Epithelial cell of prostate (primary cell): ENCODE measurements at regions not wholly inside any gene's neighbourhood (a gene's known extent, or its start where the extent isn't known, plus 50 kb on each side); places are given as distances from the start of the nearest gene placed in this dataset.
"Not testable (repeated sequence)": the region's sequence is repeated elsewhere in the genome, so short reads cannot be mapped to it uniquely, and the experiment has no call there.

Experiments used
- DNase-seq: peaks from one replicate; pipeline ENCODE4 v3.0.0-alpha.2; 2011; ENCODE audit warnings: low read depth, low spot score
- H3K27ac ChIP-seq: fragments of 450-650 bp; 2 replicates; pipeline ENCODE4 v1.5.1; 2017; ENCODE audit warnings: mild to moderate bottlenecking

- DNase-seq, result no peak
- peak overlapping the region; percentile 90 for H3K27ac ChIP-seq
Measured at GRCh38 chr6:26172608-26172968, 85.4 kb downstream of the HFE start.

GRCh38 chr6:26173836-26174145 is 86.6 kb downstream of the HFE start:
- peak overlapping the region; percentile 90 for H3K27ac ChIP-seq
- DNase-seq, result no peak

- no peak overlapping the region for H3K27ac ChIP-seq
- no peak for DNase-seq
Measured at GRCh38 chr6:26175033-26175427, 87.8 kb downstream of the HFE start.

- DNase-seq, result no peak
- no peak overlapping the region for H3K27ac ChIP-seq
Measured at GRCh38 chr6:26175428-26176181, 88.4 kb downstream of the HFE start.

- no peak overlapping the region for H3K27ac ChIP-seq
- no peak for DNase-seq
Measured at GRCh38 chr6:26179675-26180074, 92.4 kb downstream of the HFE start.

DNA sequence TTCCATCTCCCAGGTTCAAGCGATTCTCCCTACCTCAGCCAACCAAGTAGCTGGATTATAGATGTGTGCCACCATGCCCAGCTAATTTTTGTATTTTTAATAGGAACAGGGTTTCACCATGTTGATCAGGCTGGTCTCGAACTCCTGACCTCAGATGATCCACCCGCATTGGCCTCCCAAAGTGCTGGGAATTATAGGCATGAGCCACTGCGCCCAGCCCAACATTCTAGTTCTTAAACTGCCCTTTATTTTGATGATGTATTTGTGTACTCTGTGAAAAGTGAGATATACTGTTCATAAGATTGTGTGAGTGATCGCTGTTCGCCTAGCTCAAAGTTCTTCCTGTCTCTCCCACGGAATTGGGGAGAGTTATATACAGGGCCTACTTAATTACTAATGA is 93.1 kb downstream of the HFE start:
- no peak for DNase-seq
- H3K27ac ChIP-seq, result no peak overlapping the region

DNA sequence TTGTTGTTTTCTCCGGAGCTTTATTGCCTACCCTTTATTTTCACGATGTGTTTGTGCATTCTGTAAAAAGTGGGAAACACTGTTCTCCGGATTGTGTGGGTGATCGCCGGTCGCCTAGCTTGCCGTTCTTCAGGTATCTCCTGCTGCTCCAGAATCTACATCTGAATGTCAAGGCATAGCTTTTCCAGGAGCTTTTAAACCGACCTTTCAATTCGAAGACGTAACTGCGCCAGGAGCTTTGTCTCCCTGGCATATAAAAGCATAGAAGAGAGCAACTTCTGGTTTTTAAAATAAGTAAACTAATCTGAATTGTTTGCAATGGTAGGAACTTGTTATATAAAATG is 96.0 kb downstream of the HFE start:
- peak overlapping the region; percentile 32 for H3K27ac ChIP-seq

GRCh38 chr6:26183581-26184366 is 96.5 kb downstream of the HFE start:
- H3K27ac ChIP-seq, result peak overlapping the region; percentile 32
- no peak for DNase-seq

More for the DNA sequence above, 96.0 kb downstream of the HFE start:
- no peak for DNase-seq

- peak overlapping the region; percentile 32 for H3K27ac ChIP-seq
Measured at GRCh38 chr6:26184367-26184891, 97.2 kb downstream of the HFE start.

DNA sequence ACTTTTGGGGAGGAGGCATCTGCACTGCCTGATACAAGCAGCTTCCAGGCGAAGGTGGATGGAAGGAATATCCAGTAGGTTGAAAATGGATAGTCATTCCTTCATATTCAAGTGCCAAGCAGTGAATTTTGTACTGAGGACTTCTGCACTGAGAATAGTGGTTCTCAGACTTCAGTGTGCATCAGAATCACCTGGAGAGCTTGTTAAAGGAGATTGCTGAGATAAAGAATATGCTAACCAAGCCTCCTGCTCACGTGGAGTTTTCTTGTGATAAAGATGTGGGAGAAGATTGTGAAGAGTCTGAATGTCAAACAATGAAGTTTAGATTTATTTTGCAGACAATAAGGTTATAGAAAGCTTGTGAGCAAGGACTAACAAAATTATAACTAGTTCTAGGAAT is 97.8 kb downstream of the HFE start:
- H3K27ac ChIP-seq, result no peak overlapping the region
- no peak for DNase-seq

More at GRCh38 chr6:26184367-26184891, 97.2 kb downstream of the HFE start:
- DNase-seq, result no peak

- H3K27ac ChIP-seq, result no peak overlapping the region
- DNase-seq, result no peak
Measured at GRCh38 chr6:26185802-26186201, 98.6 kb downstream of the HFE start.

DNA sequence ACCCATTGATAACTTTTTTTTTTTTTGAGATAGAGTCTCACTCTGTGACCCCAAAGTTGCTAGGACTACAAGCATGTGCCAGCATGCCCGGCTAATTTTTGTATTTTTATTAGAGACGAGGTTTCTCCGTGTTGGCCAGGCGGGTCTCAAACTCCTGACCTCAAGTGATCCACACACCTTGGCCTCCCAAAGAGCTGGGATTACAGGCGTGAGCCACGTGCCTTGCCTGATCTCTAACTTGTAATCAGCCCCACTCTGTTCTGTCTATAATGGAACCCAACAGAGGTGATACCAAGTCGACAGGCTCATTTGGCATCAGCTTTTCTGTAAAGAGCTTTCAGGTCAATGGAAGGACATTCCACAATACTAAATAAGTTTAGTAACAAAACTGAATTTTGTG is 99.4 kb downstream of the HFE start:
- H3K27ac ChIP-seq, result no peak overlapping the region
- DNase-seq, result no peak

- no peak for DNase-seq
- no peak overlapping the region for H3K27ac ChIP-seq
Measured at GRCh38 chr6:26187292-26187691, 100.1 kb downstream of the HFE start.

- DNase-seq, result no peak
- peak overlapping the region; percentile 59 for H3K27ac ChIP-seq
Measured at GRCh38 chr6:26187981-26188635, 100.9 kb downstream of the HFE start.

DNA sequence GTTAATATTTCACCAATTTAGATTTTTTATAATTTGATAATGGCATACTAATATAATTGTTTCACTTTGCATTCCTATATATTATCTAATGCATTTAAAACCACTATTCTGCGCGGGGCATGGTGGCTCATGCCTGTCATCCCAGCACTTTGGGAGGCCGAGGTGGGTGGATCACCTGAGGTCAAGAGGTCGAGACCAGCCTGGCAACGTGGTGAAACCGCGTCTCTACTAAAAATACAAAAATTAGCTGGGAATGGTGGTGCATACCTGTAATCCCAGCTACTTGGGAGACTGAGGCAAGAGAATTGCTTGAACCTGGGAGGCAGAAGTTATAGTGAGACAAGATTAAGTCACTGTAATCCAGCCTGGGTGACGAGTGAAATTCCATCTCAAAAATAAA is 104.3 kb downstream of the HFE start:
- DNase-seq, H3K27ac ChIP-seq: not testable (repeated sequence)

DNA sequence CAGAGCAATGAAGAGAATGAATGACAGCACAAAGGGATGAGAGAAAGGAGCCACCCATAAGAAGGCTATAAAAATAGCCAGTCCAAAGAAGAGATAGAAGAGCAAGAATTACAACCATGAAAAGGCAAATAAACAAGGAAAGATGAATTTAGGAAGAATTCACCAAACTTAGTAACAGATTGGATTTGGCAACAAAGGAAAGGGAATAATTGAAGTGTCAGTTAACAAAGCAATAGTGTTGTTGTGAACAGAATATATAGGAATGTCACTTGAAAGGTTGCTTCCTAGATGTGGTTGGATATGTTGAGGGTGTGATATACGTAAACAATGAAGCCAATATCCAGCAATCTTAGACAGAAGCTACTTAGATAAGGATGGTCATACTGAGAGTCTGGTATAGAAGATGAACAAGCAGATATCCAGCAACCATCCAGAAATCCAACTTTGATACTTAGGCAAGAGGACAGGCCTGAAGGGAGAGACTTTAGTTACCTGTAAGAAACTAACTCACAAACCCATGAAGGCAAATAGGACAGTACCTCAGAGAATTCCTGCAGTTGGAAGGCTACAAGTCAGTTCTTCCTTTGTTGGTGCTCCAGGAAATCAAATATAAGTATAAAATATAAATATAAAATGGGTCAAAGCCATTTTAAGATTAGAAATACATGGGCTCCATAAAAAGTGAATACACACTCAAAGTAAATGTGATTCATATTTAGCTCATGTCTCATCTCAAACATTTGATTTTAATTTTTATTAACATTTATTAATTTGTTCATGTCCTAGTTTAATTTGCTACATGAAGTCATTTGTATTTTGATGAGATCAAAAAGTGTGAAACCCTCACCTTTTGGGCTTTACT is 106.5 kb downstream of the HFE start:
- DNase-seq, result no peak
- no peak overlapping the region for H3K27ac ChIP-seq

- peak overlapping the region; percentile 79 for H3K27ac ChIP-seq
- no peak for DNase-seq
Measured at GRCh38 chr6:26194329-26194701, 107.1 kb downstream of the HFE start.

- peak overlapping the region; percentile 79 for H3K27ac ChIP-seq
- DNase-seq, result no peak
Measured at GRCh38 chr6:26194816-26195375, 107.7 kb downstream of the HFE start.

DNA sequence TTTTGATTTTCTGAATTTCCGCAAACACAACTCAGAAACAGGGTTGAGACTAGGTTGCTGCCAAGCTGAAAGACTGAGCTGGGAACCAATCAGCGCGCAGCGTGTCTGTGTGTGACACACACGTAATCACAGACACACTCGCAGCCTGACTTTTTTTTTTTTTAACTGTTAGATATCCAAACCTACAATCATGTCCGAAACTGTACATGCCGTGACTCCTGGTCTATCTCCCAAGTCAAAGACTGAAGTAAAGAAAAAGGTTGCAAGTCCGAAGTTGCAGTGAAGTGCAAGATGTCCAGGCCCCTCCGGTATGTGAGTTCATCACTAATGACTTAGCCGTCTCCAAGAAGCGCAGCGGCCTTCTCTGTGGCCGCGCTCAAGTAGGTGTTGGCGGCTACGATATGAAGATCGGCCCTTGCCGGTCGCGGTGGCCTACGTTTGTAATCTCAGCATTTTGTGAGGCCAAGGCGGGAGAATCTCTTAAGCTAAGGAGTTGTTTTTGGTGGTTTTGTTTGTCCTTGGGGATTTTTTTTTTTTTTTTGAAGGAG is 108.2 kb downstream of the HFE start:
- H3K27ac ChIP-seq, result peak overlapping the region; percentile 79
- DNase-seq, result peak; percentile 77
